ENCODE measurements at regions not wholly inside any gene's neighbourhood (a gene's known extent, or its start where the extent isn't known, plus 50 kb on each side); places are given as distances from the start of the nearest gene placed in this dataset.

DNA sequence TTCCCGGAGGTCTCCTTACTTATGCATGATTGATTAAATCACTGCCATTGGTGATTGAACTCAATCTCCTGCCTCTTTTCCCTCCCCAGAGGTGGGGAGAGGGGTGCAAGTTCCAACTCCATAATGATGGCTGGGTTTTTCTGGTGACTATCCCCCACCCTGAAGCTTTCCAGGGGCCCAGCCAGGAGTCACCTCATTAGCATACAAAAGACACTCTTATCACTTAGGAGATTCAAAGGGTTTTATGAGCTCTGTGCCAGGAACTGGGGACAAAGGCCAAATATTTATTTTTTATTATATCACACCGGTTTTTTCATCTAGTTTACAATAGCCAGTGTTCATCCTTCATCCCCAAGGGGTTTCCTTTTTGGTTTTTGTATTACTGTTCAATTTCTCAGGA lies 300.7 kb downstream of the ETNK1 start:
- Histone ChIP-seq H3K36me3 (replicated peaks in 1 of 2; ENCODE audit: control extremely low read depth in 1 of 2, control insufficient read depth in 1 of 2, extremely low read depth in 1 of 2, insufficient read depth in 2 of 2, low read length in 1 of 2) (no peaks in the 10 kb centered on the region), H3K27ac (ENCODE audit: low read length in 2 of 2) (no peak overlapping the region), H3K9ac (ENCODE audit: low read length) (no peak overlapping the region), H4K20me1 (ENCODE audit: control insufficient read depth, insufficient read depth, low read length, poor library complexity, severe bottlenecking) (no peaks in the 10 kb centered on the region), H3K4me3 (ENCODE audit: control extremely low read depth in 1 of 5, extremely low read depth in 1 of 5, insufficient read depth in 1 of 5, low read depth in 2 of 5, low read length in 4 of 5) (no peak overlapping the region), H3K9me3 (ENCODE audit: control extremely low read depth in 1 of 3, control insufficient read depth in 2 of 3, insufficient read depth in 1 of 3, low read length in 2 of 3) (no peaks in the 10 kb centered on the region), H3K79me2 (ENCODE audit: control insufficient read depth, insufficient read depth, low read length) (no peaks in the 10 kb centered on the region), H3K4me1 (ENCODE audit: control insufficient read depth in 2 of 2, insufficient read depth in 2 of 2, low read length in 2 of 2) (no peaks in the 10 kb centered on the region), H3K4me2 (replicated peaks; ENCODE audit: low read depth, low read length, poor library complexity, severe bottlenecking) (no peak overlapping the region), H3K27me3 (replicated peaks in 1 of 4; ENCODE audit: control extremely low read depth in 1 of 4, control insufficient read depth in 3 of 4, insufficient read depth in 4 of 4, low read length in 3 of 4) (no peaks in the 10 kb centered on the region), H2AFZ (ENCODE audit: insufficient read depth, low read depth, low read length, poor library complexity, severe bottlenecking) (no peak overlapping the region)
- Mint-ChIP-seq H3K4me1 (no peaks in the 10 kb centered on the region), H3K27ac (no peak overlapping the region), H3K9me3 (ENCODE audit: insufficient read depth) (no peaks in the 10 kb centered on the region), H3K4me3 (no peak overlapping the region), H3K27me3 (peaks cover 4% of the 10 kb centered on the region)
- TF ChIP-seq, protein P1, sequence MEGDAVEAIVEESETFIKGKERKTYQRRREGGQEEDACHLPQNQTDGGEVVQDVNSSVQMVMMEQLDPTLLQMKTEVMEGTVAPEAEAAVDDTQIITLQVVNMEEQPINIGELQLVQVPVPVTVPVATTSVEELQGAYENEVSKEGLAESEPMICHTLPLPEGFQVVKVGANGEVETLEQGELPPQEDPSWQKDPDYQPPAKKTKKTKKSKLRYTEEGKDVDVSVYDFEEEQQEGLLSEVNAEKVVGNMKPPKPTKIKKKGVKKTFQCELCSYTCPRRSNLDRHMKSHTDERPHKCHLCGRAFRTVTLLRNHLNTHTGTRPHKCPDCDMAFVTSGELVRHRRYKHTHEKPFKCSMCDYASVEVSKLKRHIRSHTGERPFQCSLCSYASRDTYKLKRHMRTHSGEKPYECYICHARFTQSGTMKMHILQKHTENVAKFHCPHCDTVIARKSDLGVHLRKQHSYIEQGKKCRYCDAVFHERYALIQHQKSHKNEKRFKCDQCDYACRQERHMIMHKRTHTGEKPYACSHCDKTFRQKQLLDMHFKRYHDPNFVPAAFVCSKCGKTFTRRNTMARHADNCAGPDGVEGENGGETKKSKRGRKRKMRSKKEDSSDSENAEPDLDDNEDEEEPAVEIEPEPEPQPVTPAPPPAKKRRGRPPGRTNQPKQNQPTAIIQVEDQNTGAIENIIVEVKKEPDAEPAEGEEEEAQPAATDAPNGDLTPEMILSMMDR (IDR thresholded peaks at IDR 0.05) = no peak
- TF ChIP-seq EZH2 (IDR thresholded peaks at IDR 0.05; ENCODE audit: borderline replicate concordance, insufficient read depth, low read depth, low read length, poor library complexity, severe bottlenecking) = no peak
- ChIA-PET CTCF (no interaction called here), POLR2A (no interaction called here)
- WGBS (ENCODE audit: insufficient coverage) = no CpG with 5 or more reads among the region's 2 CpGs
- ATAC-seq (ENCODE audit: low read depth) (no peak), DNase-seq (no peak)
- intact Hi-C loops (cut with micrococcal nuclease) = no loop called here

GRCh38 chr12:22932431-22932830 lies 307.5 kb downstream of the ETNK1 start:
- no peaks in the 10 kb centered on the region for H3K27me3 ChIP-seq (replicated peaks in 1 of 4; ENCODE audit: control extremely low read depth in 1 of 4, control insufficient read depth in 3 of 4, insufficient read depth in 4 of 4, low read length in 3 of 4)
- CTCF ChIA-PET = no interaction called here
- Mint-ChIP-seq H3K27ac (no peak overlapping the region), H3K4me3 (no peak overlapping the region), H3K9me3 (ENCODE audit: insufficient read depth) (peaks cover 3% of the 10 kb centered on the region), H3K27me3 (peaks cover 9% of the 10 kb centered on the region), H3K4me1 (no peaks in the 10 kb centered on the region)
- intact Hi-C loops (cut with micrococcal nuclease) = no loop called here
- no peak overlapping the region for H3K9ac ChIP-seq (ENCODE audit: low read length)
- no CpG with 5 or more reads among the region's 1 CpG for WGBS (ENCODE audit: insufficient coverage)
- H3K4me2 ChIP-seq (replicated peaks; ENCODE audit: low read depth, low read length, poor library complexity, severe bottlenecking) = no peak overlapping the region
- no peak overlapping the region for H3K4me3 ChIP-seq (ENCODE audit: control extremely low read depth in 1 of 5, extremely low read depth in 1 of 5, insufficient read depth in 1 of 5, low read depth in 2 of 5, low read length in 4 of 5)
- ATAC-seq (ENCODE audit: low read depth) (no peak), DNase-seq (no peak)
- no peak for TF ChIP-seq EZH2 (IDR thresholded peaks at IDR 0.05; ENCODE audit: borderline replicate concordance, insufficient read depth, low read depth, low read length, poor library complexity, severe bottlenecking)
- TF ChIP-seq, protein P1 (IDR thresholded peaks at IDR 0.05) = no peak
- H3K4me1 ChIP-seq (ENCODE audit: control insufficient read depth in 2 of 2, insufficient read depth in 2 of 2, low read length in 2 of 2) = no peaks in the 10 kb centered on the region
- no peaks in the 10 kb centered on the region for H3K9me3 ChIP-seq (ENCODE audit: control extremely low read depth in 1 of 3, control insufficient read depth in 2 of 3, insufficient read depth in 1 of 3, low read length in 2 of 3)
- no peaks in the 10 kb centered on the region for H3K79me2 ChIP-seq (ENCODE audit: control insufficient read depth, insufficient read depth, low read length)
- no peaks in the 10 kb centered on the region for H4K20me1 ChIP-seq (ENCODE audit: control insufficient read depth, insufficient read depth, low read length, poor library complexity, severe bottlenecking)
- no peak overlapping the region for H2AFZ ChIP-seq (ENCODE audit: insufficient read depth, low read depth, low read length, poor library complexity, severe bottlenecking)
- POLR2A ChIA-PET = no interaction called here
- H3K27ac ChIP-seq (ENCODE audit: low read length in 2 of 2) = no peak overlapping the region
- H3K36me3 ChIP-seq (replicated peaks in 1 of 2; ENCODE audit: control extremely low read depth in 1 of 2, control insufficient read depth in 1 of 2, extremely low read depth in 1 of 2, insufficient read depth in 2 of 2, low read length in 1 of 2) = no peaks in the 10 kb centered on the region

All from B cell (primary cell).